ENCODE measurements at regions not wholly inside any gene's neighbourhood (a gene's known extent, or its start where the extent isn't known, plus 50 kb on each side); places are given as distances from the start of the nearest gene placed in this dataset.
"Not testable (repeated sequence)": the region's sequence is repeated elsewhere in the genome, so short reads cannot be mapped to it uniquely, and the experiment has no call there.

- no peak for TF ChIP-seq GABPA (IDR thresholded peaks at IDR 0.05; ENCODE audit: low read depth)
- TF ChIP-seq POLR2AphosphoS5 (IDR thresholded peaks at IDR 0.05; ENCODE audit: low read depth) = no peak
- TF ChIP-seq CTCF (IDR thresholded peaks at IDR 0.05; ENCODE audit: insufficient read depth, low read length) = no peak
- TF ChIP-seq, protein P1, sequence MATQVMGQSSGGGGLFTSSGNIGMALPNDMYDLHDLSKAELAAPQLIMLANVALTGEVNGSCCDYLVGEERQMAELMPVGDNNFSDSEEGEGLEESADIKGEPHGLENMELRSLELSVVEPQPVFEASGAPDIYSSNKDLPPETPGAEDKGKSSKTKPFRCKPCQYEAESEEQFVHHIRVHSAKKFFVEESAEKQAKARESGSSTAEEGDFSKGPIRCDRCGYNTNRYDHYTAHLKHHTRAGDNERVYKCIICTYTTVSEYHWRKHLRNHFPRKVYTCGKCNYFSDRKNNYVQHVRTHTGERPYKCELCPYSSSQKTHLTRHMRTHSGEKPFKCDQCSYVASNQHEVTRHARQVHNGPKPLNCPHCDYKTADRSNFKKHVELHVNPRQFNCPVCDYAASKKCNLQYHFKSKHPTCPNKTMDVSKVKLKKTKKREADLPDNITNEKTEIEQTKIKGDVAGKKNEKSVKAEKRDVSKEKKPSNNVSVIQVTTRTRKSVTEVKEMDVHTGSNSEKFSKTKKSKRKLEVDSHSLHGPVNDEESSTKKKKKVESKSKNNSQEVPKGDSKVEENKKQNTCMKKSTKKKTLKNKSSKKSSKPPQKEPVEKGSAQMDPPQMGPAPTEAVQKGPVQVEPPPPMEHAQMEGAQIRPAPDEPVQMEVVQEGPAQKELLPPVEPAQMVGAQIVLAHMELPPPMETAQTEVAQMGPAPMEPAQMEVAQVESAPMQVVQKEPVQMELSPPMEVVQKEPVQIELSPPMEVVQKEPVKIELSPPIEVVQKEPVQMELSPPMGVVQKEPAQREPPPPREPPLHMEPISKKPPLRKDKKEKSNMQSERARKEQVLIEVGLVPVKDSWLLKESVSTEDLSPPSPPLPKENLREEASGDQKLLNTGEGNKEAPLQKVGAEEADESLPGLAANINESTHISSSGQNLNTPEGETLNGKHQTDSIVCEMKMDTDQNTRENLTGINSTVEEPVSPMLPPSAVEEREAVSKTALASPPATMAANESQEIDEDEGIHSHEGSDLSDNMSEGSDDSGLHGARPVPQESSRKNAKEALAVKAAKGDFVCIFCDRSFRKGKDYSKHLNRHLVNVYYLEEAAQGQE (IDR thresholded peaks at IDR 0.05; ENCODE audit: insufficient replicate concordance, low read depth) = no peak
- TF ChIP-seq SPI1 (IDR thresholded peaks at IDR 0.05; ENCODE audit: borderline replicate concordance, low read depth) = no peak
- no peaks in the 10 kb centered on the region for H3K27me3 ChIP-seq (ENCODE audit: insufficient read depth, poor library complexity, severe bottlenecking)
Measured at GRCh38 chr7:25696571-25696970, 455.4 kb upstream of the NFE2L3 start.

GRCh38 chr7:25698451-25699113 is 453.4 kb upstream of the NFE2L3 start:
- no peak for DNase-seq (ENCODE audit: low read depth in 1 of 2, low spot score in 1 of 2)
- Histone ChIP-seq H3K27ac (replicated peaks) (no peak overlapping the region), H3K27me3 (ENCODE audit: insufficient read depth, poor library complexity, severe bottlenecking) (no peaks in the 10 kb centered on the region), H3K4me3 (replicated peaks; ENCODE audit: insufficient read depth, low read length) (no peak overlapping the region)
- TF ChIP-seq POLR2AphosphoS5 (IDR thresholded peaks at IDR 0.05; ENCODE audit: low read depth) (no peak), SPI1 (IDR thresholded peaks at IDR 0.05; ENCODE audit: borderline replicate concordance, low read depth) (no peak), GABPA (IDR thresholded peaks at IDR 0.05; ENCODE audit: low read depth) (no peak), CTCF (IDR thresholded peaks at IDR 0.05; ENCODE audit: insufficient read depth, low read length) (no peak)
- TF ChIP-seq, protein P1 (IDR thresholded peaks at IDR 0.05; ENCODE audit: insufficient replicate concordance, low read depth) = no peak

More at GRCh38 chr7:25696571-25696970, 455.4 kb upstream of the NFE2L3 start:
- no peak overlapping the region for H3K4me3 ChIP-seq (replicated peaks; ENCODE audit: insufficient read depth, low read length)
- H3K27ac ChIP-seq (replicated peaks) = no peak overlapping the region
- no peak for DNase-seq (ENCODE audit: low read depth in 1 of 2, low spot score in 1 of 2)

DNA sequence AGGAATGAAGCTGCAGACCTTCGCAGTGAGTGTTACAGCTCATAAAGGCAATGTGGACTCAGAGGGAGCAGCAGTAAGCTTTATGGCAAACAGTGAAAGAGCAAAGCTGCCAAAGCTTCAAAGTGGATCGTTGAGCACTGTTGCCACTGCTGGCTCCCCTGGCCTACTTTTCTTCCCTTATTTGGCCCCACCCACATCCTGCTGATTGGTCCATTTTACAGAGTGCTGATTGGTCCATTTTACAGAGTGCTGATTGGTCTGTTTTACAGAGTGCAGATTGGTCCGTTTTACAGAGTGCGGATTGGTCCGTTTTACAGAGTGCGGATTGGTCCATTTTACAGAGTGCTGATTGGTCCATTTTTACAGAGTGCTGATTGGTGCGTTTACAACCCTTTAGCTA is 451.9 kb upstream of the NFE2L3 start:
- H3K4me3 ChIP-seq (replicated peaks; ENCODE audit: insufficient read depth, low read length); DNase-seq (ENCODE audit: low read depth in 1 of 2, low spot score in 1 of 2); H3K27ac ChIP-seq (replicated peaks); H3K27me3 ChIP-seq (ENCODE audit: insufficient read depth, poor library complexity, severe bottlenecking): not testable (repeated sequence)

- no peaks in the 10 kb centered on the region for H3K27me3 ChIP-seq (ENCODE audit: insufficient read depth, poor library complexity, severe bottlenecking)
- TF ChIP-seq, protein P1 (IDR thresholded peaks at IDR 0.05; ENCODE audit: insufficient replicate concordance, low read depth) = no peak
- no peak for TF ChIP-seq GABPA (IDR thresholded peaks at IDR 0.05; ENCODE audit: low read depth)
- TF ChIP-seq CTCF (IDR thresholded peaks at IDR 0.05; ENCODE audit: insufficient read depth, low read length) = no peak
- TF ChIP-seq POLR2AphosphoS5 (IDR thresholded peaks at IDR 0.05; ENCODE audit: low read depth) = no peak
- no peak for TF ChIP-seq SPI1 (IDR thresholded peaks at IDR 0.05; ENCODE audit: borderline replicate concordance, low read depth)
- no peak for DNase-seq (ENCODE audit: low read depth in 1 of 2, low spot score in 1 of 2)
Measured at GRCh38 chr7:25704413-25704812, 447.6 kb upstream of the NFE2L3 start.

More at GRCh38 chr7:25704413-25704812, 447.6 kb upstream of the NFE2L3 start:
- no peak overlapping the region for H3K4me3 ChIP-seq (replicated peaks; ENCODE audit: insufficient read depth, low read length)
- H3K27ac ChIP-seq (replicated peaks) = no peak overlapping the region

All from HL-60 (cell line).